Stimulated activated CD4-positive, alpha-beta T cell treated with anti-CD3 and anti-CD28 coated beads, Interleukin-2, amount 100 ng/mL, for 24 hours (primary cell): ENCODE measurements at regions not wholly inside any gene's neighbourhood (a gene's known extent, or its start where the extent isn't known, plus 50 kb on each side); places are given as distances from the start of the nearest gene placed in this dataset.

Experiments used
- DNase-seq, 2 donors: peaks; one replicate each; pipeline ENCODE4 v3.0.0-alpha.2; 2020

- no peak for DNase-seq
Observed at GRCh38 chr2:34492561-34493455, 893.7 kb upstream of the FAM98A start.

- no peak for DNase-seq
Observed at GRCh38 chr2:34486965-34487364, 887.9 kb upstream of the FAM98A start.

GRCh38 chr2:34481542-34481941 is 882.4 kb upstream of the FAM98A start:
- DNase-seq = no peak

- DNase-seq = no peak
Observed at GRCh38 chr2:34480366-34480765, 881.3 kb upstream of the FAM98A start.

- DNase-seq = no peak
Observed at GRCh38 chr2:34475156-34475555, 876.1 kb upstream of the FAM98A start.

GRCh38 chr2:34474646-34475045 is 875.5 kb upstream of the FAM98A start:
- DNase-seq = no peak

- no peak for DNase-seq
Observed at GRCh38 chr2:34447097-34447496, 848.0 kb upstream of the FAM98A start.

GRCh38 chr2:34423301-34423700 is 824.2 kb upstream of the FAM98A start:
- DNase-seq = no peak

- DNase-seq = no peak
Observed at GRCh38 chr2:34419856-34420255, 820.8 kb upstream of the FAM98A start.

- DNase-seq = no peak
Observed at GRCh38 chr2:34416856-34417255, 817.8 kb upstream of the FAM98A start.

- no peak for DNase-seq
Observed at GRCh38 chr2:34414856-34415255, 815.8 kb upstream of the FAM98A start.

GRCh38 chr2:34408100-34408499 is 809.0 kb upstream of the FAM98A start:
- no peak for DNase-seq

GRCh38 chr2:34403512-34403911 is 804.4 kb upstream of the FAM98A start:
- DNase-seq = no peak

- DNase-seq = no peak
Observed at GRCh38 chr2:34402376-34402775, 803.3 kb upstream of the FAM98A start.

- DNase-seq = no peak
Observed at GRCh38 chr2:34401186-34401585, 802.1 kb upstream of the FAM98A start.

- DNase-seq = no peak
Observed at GRCh38 chr2:34388446-34388845, 789.3 kb upstream of the FAM98A start.

- no peak for DNase-seq
Observed at GRCh38 chr2:34387536-34387935, 788.4 kb upstream of the FAM98A start.

- DNase-seq = no peak
Observed at GRCh38 chr2:34379586-34379985, 780.5 kb upstream of the FAM98A start.

GRCh38 chr2:34373586-34374233 is 774.6 kb upstream of the FAM98A start:
- no peak for DNase-seq

GRCh38 chr2:34372967-34373366 is 773.9 kb upstream of the FAM98A start:
- DNase-seq = no peak

GRCh38 chr2:34371711-34372110 is 772.6 kb upstream of the FAM98A start:
- no peak for DNase-seq

- no peak for DNase-seq
Observed at GRCh38 chr2:34368304-34368703, 769.2 kb upstream of the FAM98A start.

GRCh38 chr2:34365932-34366331 is 766.8 kb upstream of the FAM98A start:
- DNase-seq = no peak

- no peak for DNase-seq
Observed at GRCh38 chr2:34365512-34365911, 766.4 kb upstream of the FAM98A start.
